Omental fat pad (tissue), 3 donors: ENCODE measurements at regions not wholly inside any gene's neighbourhood (a gene's known extent, or its start where the extent isn't known, plus 50 kb on each side); places are given as distances from the start of the nearest gene placed in this dataset.

Experiments used
- ATAC-seq: fragments of 150-250 bp; one replicate; pipeline ENCODE4 v1.9.1; 2016; ENCODE audit warnings: mild to moderate bottlenecking, moderate library complexity; ENCODE audit not compliant: low FRiP score
- DNase-seq: peaks from one replicate; pipeline ENCODE4 v3.0.0-alpha.2; 2019; ENCODE audit warnings: low spot score
- CTCF ChIP-seq, 3 donors: fragments of 450-650 bp; IDR thresholded peaks; one replicate each; pipeline ENCODE4 v1.5.1; 2016 to 2017; ENCODE audit warnings: antibody characterized with exemption in 3 of 3, mild to moderate bottlenecking in 3 of 3, moderate library complexity in 2 of 3

GRCh38 chr5:24367216-24367615, 277.6 kb downstream of the CDH10 start:
- ATAC-seq (no peak), DNase-seq (no peak)
- no peak for TF ChIP-seq CTCF (IDR thresholded peaks at IDR 0.05)

GRCh38 chr5:24368115-24368514, 276.7 kb downstream of the CDH10 start:
- ATAC-seq (no peak), DNase-seq (no peak)
- TF ChIP-seq CTCF (IDR thresholded peaks at IDR 0.05): no peak

- no peak for DNase-seq
- TF ChIP-seq CTCF (IDR thresholded peaks at IDR 0.05): no peak
- no peak for ATAC-seq
Measured at GRCh38 chr5:24376210-24376609, 268.6 kb downstream of the CDH10 start.

- no peak for DNase-seq
- no peak for TF ChIP-seq CTCF (IDR thresholded peaks at IDR 0.05)
- ATAC-seq: no peak
Measured at GRCh38 chr5:24376616-24377015, 268.2 kb downstream of the CDH10 start.

GRCh38 chr5:24381861-24382489, 262.8 kb downstream of the CDH10 start:
- TF ChIP-seq CTCF (IDR thresholded peaks at IDR 0.05): no peak
- no peak for ATAC-seq

GRCh38 chr5:24385070-24385469, 259.7 kb downstream of the CDH10 start:
- ATAC-seq: no peak
- no peak for DNase-seq
- no peak for TF ChIP-seq CTCF (IDR thresholded peaks at IDR 0.05)

More at GRCh38 chr5:24381861-24382489, 262.8 kb downstream of the CDH10 start:
- no peak for DNase-seq

- TF ChIP-seq CTCF (IDR thresholded peaks at IDR 0.05): no peak
- ATAC-seq: no peak
- no peak for DNase-seq
Measured at GRCh38 chr5:24385617-24386016, 259.2 kb downstream of the CDH10 start.
